ENCODE measurements at regions not wholly inside any gene's neighbourhood (a gene's known extent, or its start where the extent isn't known, plus 50 kb on each side); places are given as distances from the start of the nearest gene placed in this dataset.

DNA sequence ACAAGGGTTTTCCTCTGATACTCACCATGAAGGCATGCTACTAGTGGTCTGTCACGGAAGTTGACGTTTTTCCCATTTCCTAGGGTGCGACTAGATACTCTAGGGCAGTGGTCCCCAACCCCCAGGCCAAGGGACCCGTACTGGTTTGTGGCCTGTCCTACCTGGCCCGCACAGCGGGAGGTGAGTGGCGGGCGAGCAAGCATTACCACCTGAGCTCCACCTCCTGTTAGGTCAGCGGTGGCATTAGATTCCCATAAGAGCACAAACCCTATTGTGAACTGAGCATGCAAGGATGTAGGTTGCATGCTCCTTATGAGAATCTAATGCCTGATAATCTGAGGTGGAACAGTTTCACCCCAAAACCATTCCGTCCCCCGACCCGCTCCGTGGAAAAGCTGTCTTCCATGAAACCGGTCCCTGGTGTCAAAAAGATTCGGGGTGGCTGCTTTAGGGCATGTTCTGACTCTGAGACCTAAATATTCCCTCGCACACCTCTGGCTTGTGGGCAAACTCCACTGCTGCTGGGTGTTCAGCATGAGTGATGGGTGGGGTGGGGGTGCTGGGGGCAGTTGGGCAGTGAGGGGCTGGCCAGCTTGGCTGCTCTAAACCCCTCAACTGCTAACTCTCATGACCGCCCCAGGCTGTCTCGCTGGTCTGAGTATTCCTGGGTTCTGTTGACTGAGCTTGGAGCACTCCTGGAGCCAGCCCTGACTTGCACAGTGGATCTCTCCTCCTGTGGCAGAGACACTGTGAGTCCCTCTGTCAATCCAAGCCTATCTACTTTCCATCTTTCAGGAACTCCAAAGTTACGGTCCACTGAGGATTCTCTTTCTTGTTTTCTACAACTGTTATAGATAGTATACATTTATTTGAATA lies 78.3 kb upstream of the NEK6 start:
- no peak for DNase-seq

DNA sequence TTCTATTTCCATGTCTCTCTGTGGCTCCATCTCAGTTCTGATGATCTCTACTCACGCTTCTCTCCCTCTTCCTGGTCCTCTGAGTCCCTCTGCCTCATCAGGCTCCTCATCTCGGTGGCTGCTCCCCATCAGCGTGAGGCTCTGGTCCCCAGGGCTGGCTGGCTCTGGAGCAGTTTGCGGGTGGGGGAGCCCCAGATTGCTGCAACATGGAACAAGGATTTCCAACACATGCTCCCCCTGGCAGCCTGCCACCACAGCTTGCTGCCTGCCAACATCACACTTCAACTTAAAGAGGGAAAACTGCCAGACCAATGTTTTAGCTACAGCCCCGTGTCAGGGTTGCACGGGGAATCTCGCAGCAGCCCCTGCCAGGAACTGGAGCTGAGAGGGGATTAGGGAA lies 77.2 kb upstream of the NEK6 start:
- WGBS, 2 donors, result 12 to 14% methylated on average over 7 of the region's 7 CpGs
- DNase-seq (peak; percentile 17 to 40), ATAC-seq (peak in 2 of 8 donors; percentile 7 to 27)
- peaks cover 0 to 8% (median 0%) of the 10 kb centered on the region in 11 donors for H3K9me3 ChIP-seq
- no peaks in the 10 kb centered on the region for H3K36me3 ChIP-seq
- H3K27me3 ChIP-seq, result peaks cover 0 to 52% (median 37%) of the 10 kb centered on the region in 7 donors
- TF ChIP-seq, protein P1, sequence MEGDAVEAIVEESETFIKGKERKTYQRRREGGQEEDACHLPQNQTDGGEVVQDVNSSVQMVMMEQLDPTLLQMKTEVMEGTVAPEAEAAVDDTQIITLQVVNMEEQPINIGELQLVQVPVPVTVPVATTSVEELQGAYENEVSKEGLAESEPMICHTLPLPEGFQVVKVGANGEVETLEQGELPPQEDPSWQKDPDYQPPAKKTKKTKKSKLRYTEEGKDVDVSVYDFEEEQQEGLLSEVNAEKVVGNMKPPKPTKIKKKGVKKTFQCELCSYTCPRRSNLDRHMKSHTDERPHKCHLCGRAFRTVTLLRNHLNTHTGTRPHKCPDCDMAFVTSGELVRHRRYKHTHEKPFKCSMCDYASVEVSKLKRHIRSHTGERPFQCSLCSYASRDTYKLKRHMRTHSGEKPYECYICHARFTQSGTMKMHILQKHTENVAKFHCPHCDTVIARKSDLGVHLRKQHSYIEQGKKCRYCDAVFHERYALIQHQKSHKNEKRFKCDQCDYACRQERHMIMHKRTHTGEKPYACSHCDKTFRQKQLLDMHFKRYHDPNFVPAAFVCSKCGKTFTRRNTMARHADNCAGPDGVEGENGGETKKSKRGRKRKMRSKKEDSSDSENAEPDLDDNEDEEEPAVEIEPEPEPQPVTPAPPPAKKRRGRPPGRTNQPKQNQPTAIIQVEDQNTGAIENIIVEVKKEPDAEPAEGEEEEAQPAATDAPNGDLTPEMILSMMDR (IDR thresholded peaks at IDR 0.05), result no peak
- no peak overlapping the region for H3K27ac ChIP-seq
- intact Hi-C loops (cut with DNase I), result no loop called here
- H3K4me3 ChIP-seq, result no peak overlapping the region
- peaks cover 0 to 4% (median 0%) of the 10 kb centered on the region in 9 donors for H3K4me1 ChIP-seq

More for the DNA sequence above, 78.3 kb upstream of the NEK6 start:
- peaks cover 0 to 46% (median 34%) of the 10 kb centered on the region in 7 donors for H3K27me3 ChIP-seq
- no peak for ATAC-seq
- WGBS, 2 donors, result 87 to 89% methylated on average over 19 of the region's 19 CpGs
- H3K27ac ChIP-seq, result no peak overlapping the region
- H3K9me3 ChIP-seq, result peaks cover 0 to 8% (median 0%) of the 10 kb centered on the region in 11 donors
- peaks cover 0 to 4% (median 0%) of the 10 kb centered on the region in 9 donors for H3K4me1 ChIP-seq
- no peak overlapping the region for H3K4me3 ChIP-seq
- intact Hi-C loops (cut with DNase I), result no loop called here
- no peaks in the 10 kb centered on the region for H3K36me3 ChIP-seq
- TF ChIP-seq, protein P1 (IDR thresholded peaks at IDR 0.05), result no peak

DNA sequence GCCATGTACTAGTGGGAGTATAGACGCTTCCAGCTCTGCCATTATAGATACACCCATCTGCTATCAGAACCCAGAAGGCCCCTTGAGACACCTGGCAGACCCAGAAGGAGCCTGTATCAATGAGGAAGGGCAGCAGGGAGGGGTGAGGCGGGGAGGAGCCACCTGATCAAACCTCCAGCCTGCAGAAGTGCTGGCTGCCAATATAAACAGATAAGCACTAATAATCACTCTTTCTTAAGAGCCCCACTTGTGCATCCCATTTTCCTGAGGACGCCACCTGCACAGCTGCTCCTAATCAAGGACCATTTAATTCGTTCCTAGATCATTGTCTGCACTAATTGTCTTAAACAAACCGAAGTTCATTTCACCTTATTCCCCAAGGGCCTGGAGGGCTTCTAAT lies 75.0 kb upstream of the NEK6 start:
- DNase-seq, result no peak
- intact Hi-C loops (cut with DNase I), result no loop called here
- 61 to 71% methylated on average over 5 of the region's 5 CpGs for WGBS, 2 donors
- ATAC-seq, result no peak
- no peak overlapping the region for H3K27ac ChIP-seq
- peaks cover 0 to 4% (median 0%) of the 10 kb centered on the region in 9 donors for H3K4me1 ChIP-seq
- TF ChIP-seq, protein P1 (IDR thresholded peaks at IDR 0.05), result no peak
- H3K27me3 ChIP-seq, result peaks cover 0 to 71% (median 41%) of the 10 kb centered on the region in 7 donors
- H3K4me3 ChIP-seq, result no peak overlapping the region
- peaks cover 0 to 4% (median 0%) of the 10 kb centered on the region in 11 donors for H3K9me3 ChIP-seq
- H3K36me3 ChIP-seq, result no peaks in the 10 kb centered on the region

DNA sequence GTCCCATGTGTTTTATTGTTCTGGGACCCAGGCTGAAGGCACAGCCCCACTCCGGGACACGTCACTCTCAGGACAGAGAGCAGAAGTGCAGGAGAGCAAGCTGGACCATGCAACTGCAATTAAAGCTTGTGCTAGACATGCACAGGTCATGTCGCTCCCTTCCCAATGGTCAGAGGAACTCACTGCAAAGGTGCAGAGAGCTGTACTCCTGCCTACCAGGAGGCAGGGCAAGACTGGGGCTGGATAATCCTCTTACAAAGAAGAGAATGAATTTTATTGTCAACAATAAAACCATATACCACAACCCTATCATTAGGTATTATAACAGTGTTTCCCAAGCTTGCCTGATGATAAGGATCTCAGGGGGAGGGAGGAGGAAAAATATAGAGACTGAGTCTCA lies 74.0 kb upstream of the NEK6 start:
- ATAC-seq (no peak), DNase-seq (no peak)
- Histone ChIP-seq H3K27me3 (peaks cover 0 to 71% (median 41%) of the 10 kb centered on the region in 7 donors), H3K4me3 (no peak overlapping the region), H3K36me3 (no peaks in the 10 kb centered on the region), H3K4me1 (peaks cover 0 to 4% (median 0%) of the 10 kb centered on the region in 9 donors), H3K9me3 (peaks cover 0 to 4% (median 0%) of the 10 kb centered on the region in 11 donors), H3K27ac (no peak overlapping the region)
- TF ChIP-seq, protein P1 (IDR thresholded peaks at IDR 0.05), result no peak
- WGBS, 2 donors, result 93 to 95% methylated on average over 3 of the region's 3 CpGs
- intact Hi-C loops (cut with DNase I), result no loop called here

Measured in heart right ventricle (tissue), 16 donors.